ENCODE measurements at regions not wholly inside any gene's neighbourhood (a gene's known extent, or its start where the extent isn't known, plus 50 kb on each side); places are given as distances from the start of the nearest gene placed in this dataset.

DNA sequence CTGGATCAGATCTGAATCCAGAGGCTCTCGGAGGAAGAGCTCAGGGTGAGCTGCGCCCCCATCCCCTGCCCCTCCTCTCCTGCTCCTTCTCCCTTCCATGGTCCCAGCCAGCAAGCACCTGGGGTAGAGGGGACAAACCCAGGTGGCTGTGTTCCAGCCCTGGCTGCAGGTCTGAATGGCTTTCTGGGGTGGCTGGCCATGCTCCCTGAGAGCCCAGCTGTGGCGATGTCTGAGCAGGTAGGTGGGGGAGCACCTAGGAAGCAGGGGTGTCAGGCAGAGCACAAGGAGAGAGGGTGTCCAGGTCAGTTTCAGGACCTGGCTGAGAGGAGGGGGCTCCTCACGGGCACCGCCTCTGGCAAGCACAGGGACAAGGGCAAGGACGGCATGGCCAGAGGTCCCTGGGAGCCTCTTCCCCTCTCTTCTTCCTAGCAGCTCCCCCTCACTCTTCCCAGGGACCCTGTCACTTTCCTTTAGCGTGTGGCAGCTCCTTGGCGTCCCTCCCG lies 310.0 kb downstream of the SEC14L1 start:
- H3K36me3 Mint-ChIP-seq (ENCODE audit: unreplicated experiment), result peaks cover 4% of the 10 kb centered on the region
- H3K4me1 Mint-ChIP-seq (ENCODE audit: unreplicated experiment), result peaks cover 88% of the 10 kb centered on the region
- TF ChIP-seq, protein P1, sequence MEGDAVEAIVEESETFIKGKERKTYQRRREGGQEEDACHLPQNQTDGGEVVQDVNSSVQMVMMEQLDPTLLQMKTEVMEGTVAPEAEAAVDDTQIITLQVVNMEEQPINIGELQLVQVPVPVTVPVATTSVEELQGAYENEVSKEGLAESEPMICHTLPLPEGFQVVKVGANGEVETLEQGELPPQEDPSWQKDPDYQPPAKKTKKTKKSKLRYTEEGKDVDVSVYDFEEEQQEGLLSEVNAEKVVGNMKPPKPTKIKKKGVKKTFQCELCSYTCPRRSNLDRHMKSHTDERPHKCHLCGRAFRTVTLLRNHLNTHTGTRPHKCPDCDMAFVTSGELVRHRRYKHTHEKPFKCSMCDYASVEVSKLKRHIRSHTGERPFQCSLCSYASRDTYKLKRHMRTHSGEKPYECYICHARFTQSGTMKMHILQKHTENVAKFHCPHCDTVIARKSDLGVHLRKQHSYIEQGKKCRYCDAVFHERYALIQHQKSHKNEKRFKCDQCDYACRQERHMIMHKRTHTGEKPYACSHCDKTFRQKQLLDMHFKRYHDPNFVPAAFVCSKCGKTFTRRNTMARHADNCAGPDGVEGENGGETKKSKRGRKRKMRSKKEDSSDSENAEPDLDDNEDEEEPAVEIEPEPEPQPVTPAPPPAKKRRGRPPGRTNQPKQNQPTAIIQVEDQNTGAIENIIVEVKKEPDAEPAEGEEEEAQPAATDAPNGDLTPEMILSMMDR (IDR thresholded peaks at IDR 0.05), result no peak
- DNase-seq (ENCODE audit: extremely low spot score, unreplicated experiment), result no peak
- no peaks in the 10 kb centered on the region for H3K9me3 Mint-ChIP-seq (ENCODE audit: unreplicated experiment)
- H3K27me3 Mint-ChIP-seq (ENCODE audit: unreplicated experiment), result no peaks in the 10 kb centered on the region
- peak overlapping the region; percentile 94 for H3K4me3 Mint-ChIP-seq (ENCODE audit: unreplicated experiment)
- peak overlapping the region; percentile 96 for H3K27ac Mint-ChIP-seq (ENCODE audit: unreplicated experiment)

- H3K9me3 Mint-ChIP-seq (ENCODE audit: unreplicated experiment), result no peaks in the 10 kb centered on the region
- DNase-seq (ENCODE audit: extremely low spot score, unreplicated experiment), result no peak
- peak overlapping the region; percentile 96 for H3K27ac Mint-ChIP-seq (ENCODE audit: unreplicated experiment)
- no peaks in the 10 kb centered on the region for H3K27me3 Mint-ChIP-seq (ENCODE audit: unreplicated experiment)
- peaks cover 84% of the 10 kb centered on the region for H3K4me1 Mint-ChIP-seq (ENCODE audit: unreplicated experiment)
- peak overlapping the region; percentile 94 for H3K4me3 Mint-ChIP-seq (ENCODE audit: unreplicated experiment)
- TF ChIP-seq, protein P1 (IDR thresholded peaks at IDR 0.05), result no peak
- peaks cover 5% of the 10 kb centered on the region for H3K36me3 Mint-ChIP-seq (ENCODE audit: unreplicated experiment)
These were observed 310.6 kb downstream of the SEC14L1 start for GRCh38 chr17:77451245-77451893.

DNA sequence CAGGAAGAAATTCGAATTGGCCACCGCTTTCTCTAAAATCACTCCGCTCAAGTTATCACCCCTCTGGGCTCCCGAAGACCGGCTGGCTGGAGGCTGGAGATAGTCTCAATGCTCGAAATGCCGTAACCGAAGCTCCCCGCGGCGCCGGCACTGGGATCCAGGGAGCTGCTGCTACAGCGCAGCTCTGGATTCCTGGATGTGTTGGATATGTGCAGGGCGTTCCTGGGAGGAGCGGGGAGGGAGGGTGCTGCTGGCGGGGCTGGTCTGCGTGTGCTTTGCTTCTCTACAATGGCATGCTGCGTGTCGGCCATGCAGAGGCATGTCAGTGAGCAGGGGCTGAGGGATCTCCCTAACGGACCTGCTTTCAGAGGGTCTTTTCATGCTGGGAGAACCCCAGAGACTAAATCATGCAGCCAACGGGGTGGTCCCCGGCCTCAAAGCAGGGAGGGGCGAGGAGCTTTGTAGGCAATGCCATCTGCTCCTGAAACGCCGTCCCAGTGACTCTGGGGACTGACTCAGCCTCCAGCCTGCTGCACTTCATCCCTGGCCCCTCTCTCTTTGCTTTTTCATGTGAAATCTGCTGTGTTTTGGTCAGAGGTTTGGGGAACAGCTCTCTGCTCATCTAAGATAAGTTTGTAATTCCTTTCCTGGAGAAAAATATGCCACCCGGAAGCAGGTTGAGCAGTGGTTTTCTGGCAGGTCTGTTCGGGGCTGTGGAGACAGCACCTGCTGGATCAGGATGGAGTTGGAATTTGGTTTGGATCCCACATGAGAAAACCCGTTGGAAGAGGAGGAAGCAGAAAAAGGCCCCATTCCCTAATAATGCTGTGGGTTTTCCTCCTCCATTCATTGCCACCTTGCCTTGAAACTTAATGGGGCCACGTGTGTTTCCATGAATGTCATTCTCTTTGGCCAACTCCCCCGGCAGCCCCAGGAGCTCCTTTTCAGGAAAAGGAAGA lies 311.4 kb downstream of the SEC14L1 start:
- TF ChIP-seq, protein P1 (IDR thresholded peaks at IDR 0.05), result no peak
- DNase-seq (ENCODE audit: extremely low spot score, unreplicated experiment), result no peak
- Mint-ChIP-seq H3K27ac (ENCODE audit: unreplicated experiment) (peak overlapping the region; percentile 96), H3K9me3 (ENCODE audit: unreplicated experiment) (no peaks in the 10 kb centered on the region), H3K27me3 (ENCODE audit: unreplicated experiment) (no peaks in the 10 kb centered on the region), H3K36me3 (ENCODE audit: unreplicated experiment) (peaks cover 5% of the 10 kb centered on the region), H3K4me3 (ENCODE audit: unreplicated experiment) (peak overlapping the region; percentile 94), H3K4me1 (ENCODE audit: unreplicated experiment) (peaks cover 76% of the 10 kb centered on the region)

DNA sequence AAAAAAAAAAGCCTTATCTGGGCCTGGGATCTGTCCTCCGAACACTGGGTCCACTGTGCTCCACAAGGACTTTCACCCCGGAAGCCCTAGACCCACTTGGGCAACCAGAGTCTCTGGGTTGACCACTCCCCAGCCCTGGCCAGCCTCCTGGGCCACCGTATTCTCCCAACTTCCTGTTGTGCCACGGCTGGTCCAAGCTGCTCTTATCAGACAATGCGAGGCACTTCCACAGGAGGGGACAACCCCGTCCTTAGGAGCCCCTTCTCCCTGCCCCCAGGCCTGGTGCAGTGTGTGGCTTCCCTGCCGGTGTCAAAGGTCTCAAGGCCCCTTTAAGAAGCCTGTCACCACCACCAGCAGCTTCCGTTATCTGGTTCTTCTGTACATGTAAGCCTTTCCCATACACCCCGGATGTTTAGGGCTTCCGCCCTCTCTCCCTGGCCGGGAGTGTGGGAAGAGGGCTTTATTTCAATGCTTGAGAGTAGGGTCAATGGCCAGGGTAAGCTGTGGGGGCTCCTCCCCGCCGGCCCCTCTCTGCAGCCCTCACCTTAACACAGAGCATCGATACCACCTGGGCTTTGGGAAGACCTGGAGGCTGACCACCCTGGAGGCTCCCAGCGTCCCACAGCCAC lies 313.0 kb downstream of the SEC14L1 start:
- peak overlapping the region; percentile 7 for H3K4me3 Mint-ChIP-seq (ENCODE audit: unreplicated experiment)
- peaks cover 70% of the 10 kb centered on the region for H3K4me1 Mint-ChIP-seq (ENCODE audit: unreplicated experiment)
- peak overlapping the region; percentile 96 for H3K27ac Mint-ChIP-seq (ENCODE audit: unreplicated experiment)
- H3K9me3 Mint-ChIP-seq (ENCODE audit: unreplicated experiment), result no peaks in the 10 kb centered on the region
- no peak for DNase-seq (ENCODE audit: extremely low spot score, unreplicated experiment)
- peaks cover 5% of the 10 kb centered on the region for H3K36me3 Mint-ChIP-seq (ENCODE audit: unreplicated experiment)
- no peaks in the 10 kb centered on the region for H3K27me3 Mint-ChIP-seq (ENCODE audit: unreplicated experiment)
- TF ChIP-seq, protein P1 (IDR thresholded peaks at IDR 0.05), result no peak

Data from osteocyte (in vitro differentiated cells).